ENCODE measurements at regions not wholly inside any gene's neighbourhood (a gene's known extent, or its start where the extent isn't known, plus 50 kb on each side); places are given as distances from the start of the nearest gene placed in this dataset.
"Not testable (repeated sequence)": the region's sequence is repeated elsewhere in the genome, so short reads cannot be mapped to it uniquely, and the experiment has no call there.

DNA sequence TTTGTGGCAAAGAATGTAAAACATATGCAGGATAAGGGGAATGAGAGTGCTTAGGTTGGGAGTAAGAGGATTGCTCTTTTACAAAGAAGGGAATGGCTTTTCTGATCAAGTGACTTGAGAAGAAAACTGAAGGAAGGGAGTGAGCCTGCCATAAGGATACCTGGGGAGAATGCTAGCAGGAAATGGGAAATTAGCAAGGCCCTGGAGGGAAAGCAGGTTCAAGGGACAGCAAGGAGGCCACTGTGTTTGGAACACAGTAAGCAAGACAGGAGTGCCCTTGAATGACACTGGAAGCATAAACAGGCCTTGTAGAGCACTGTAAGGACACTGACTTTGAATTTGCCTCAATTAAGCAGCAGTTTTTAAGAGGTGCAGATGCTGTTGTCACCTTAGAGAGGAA lies 1069.9 kb downstream of the DNAJB9 start:
- H3K27ac ChIP-seq: no peak overlapping the region
- TF ChIP-seq, protein P1, sequence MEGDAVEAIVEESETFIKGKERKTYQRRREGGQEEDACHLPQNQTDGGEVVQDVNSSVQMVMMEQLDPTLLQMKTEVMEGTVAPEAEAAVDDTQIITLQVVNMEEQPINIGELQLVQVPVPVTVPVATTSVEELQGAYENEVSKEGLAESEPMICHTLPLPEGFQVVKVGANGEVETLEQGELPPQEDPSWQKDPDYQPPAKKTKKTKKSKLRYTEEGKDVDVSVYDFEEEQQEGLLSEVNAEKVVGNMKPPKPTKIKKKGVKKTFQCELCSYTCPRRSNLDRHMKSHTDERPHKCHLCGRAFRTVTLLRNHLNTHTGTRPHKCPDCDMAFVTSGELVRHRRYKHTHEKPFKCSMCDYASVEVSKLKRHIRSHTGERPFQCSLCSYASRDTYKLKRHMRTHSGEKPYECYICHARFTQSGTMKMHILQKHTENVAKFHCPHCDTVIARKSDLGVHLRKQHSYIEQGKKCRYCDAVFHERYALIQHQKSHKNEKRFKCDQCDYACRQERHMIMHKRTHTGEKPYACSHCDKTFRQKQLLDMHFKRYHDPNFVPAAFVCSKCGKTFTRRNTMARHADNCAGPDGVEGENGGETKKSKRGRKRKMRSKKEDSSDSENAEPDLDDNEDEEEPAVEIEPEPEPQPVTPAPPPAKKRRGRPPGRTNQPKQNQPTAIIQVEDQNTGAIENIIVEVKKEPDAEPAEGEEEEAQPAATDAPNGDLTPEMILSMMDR (conservative IDR thresholded peaks at IDR 0.05): no peak

DNA sequence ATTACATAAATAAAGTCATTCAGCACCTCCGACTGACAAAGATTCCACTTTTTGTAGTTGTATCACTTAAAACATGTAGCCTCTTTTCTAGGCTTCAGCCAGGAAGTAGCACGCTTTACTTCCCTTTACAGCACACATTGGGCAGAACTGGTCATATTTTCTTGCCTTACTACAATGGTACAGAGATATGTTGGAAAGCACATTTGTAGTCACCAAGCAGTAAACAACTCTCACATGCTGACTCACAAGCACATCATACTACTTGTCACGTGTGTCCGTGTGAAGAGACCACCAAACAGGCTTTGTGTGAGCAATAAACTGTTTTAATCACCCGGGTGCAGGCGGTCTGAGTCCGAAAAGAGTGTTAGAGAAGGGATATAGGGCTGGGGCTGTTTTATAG lies 1071.8 kb downstream of the DNAJB9 start:
- TF ChIP-seq, protein P1 (conservative IDR thresholded peaks at IDR 0.05): no peak
- H3K27ac ChIP-seq: no peak overlapping the region

DNA sequence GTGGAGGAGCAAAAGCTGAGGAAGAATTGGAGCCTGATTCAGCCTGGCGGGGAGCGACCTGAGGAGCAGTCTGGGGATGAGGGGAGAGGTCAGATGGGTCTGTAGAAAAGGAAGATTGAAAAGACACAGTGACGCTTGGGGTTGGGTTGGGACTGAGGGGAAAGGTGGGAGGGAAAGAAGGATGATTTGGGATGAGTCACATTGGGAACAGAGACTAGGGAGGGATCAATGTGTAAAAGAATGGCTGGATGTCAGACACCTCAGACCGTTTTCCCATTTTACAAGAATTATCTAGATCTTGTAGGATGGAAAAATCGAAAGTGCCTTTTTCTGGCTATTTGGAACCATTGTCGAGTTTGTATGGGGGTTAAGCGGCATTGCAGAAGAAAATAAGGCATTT lies 1076.5 kb downstream of the DNAJB9 start:
- TF ChIP-seq, protein P1 (conservative IDR thresholded peaks at IDR 0.05): no peak
- no peak overlapping the region for H3K27ac ChIP-seq

DNA sequence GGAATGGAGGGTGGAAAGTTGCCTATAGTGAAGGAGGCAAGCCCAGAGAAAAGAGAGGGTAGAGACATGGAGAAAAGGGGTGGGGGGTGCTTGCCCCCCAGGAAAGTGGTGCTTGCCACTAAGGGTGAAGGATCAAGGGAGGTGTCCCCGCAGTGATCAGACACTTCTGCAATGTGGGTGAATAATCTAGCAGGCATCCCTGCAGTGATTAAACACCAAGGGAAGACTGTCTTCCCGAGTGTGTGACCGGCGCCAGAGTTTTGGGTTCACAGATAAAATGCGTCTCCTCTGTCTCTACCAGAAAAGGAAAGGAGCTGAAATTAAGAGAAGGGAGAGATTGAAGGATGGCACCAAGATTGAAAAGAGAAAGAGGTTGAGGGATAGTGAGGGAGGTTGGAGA lies 1076.9 kb downstream of the DNAJB9 start:
- H3K27ac ChIP-seq: not testable (repeated sequence)

DNA sequence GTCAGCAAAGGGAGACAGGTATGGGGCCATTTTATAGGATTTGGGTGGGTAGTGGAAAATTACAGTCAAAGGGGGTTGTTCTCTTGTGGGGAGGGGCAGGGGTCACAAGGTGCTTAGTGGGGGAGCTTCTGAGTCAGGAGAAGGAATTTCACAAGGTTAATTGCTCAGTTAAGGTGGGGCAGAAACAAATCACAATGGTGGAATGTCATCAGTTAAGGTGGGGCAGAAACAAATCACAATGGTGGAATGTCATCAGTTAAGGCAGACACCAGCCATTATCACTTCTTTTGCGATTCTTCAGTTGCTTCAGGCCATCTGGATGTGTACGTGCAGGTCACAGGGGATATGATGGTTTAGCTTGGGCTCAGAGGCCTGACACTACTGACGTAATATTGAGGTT lies 1077.6 kb downstream of the DNAJB9 start:
- not testable (repeated sequence) for H3K27ac ChIP-seq

DNA sequence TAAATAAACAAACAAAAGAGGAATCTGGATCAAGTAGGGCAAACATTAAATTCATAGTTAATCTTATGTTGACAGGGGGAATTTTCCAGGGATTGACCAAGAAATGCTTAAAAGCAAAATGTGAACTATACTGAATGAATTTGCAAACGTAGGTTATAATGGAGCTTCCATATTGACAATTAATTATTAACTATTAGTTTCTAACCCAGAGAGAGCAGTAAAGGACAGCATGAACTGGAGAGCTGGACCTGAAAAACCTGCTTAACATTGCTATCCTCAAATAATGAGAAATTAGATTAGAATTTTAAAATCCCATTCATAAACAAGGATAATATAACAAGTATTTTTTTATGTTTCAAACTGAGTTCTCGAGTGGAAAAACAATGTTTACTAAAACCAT lies 1089.6 kb downstream of the DNAJB9 start:
- TF ChIP-seq, protein P1 (conservative IDR thresholded peaks at IDR 0.05): no peak
- H3K27ac ChIP-seq: peak overlapping the region; percentile 66

DNA sequence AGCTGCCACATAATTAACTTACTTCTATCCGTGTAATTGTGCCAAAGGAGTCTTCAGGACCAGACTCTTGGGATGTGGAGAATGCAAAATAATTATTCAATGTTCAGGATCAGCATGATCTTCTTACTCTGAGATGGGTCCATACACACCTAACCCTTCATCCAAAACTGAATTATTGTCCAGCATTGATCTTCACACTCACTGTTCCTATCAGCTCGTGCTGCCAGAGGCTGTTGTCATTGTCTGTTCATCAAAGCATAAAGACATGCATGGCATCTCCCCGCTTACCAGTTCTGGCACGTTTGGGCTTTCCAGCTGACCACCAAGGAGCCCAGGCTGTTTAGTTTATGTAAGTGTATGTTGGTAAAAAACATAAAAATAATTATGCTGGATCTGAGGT lies 1090.7 kb downstream of the DNAJB9 start:
- peak overlapping the region; percentile 66 for H3K27ac ChIP-seq
- TF ChIP-seq, protein P1 (conservative IDR thresholded peaks at IDR 0.05): no peak

DNA sequence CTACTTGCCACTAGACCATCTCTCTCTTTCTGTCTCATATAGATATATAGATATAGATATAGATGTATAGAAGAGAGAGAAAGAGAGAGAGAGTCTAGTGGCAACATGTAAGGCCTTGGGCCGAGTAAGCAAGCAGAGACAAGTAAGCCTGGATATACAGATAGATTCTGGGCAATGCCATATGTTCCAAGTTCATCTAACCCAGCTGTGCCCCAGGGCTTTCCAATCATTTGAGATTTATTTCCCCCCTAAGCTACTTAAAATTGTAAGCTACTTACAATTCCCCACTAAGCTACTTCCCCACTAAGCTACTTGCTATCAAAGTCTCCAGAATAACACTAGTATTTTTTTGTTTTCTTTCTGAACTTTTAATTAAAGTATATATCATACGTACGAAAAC lies 1094.1 kb downstream of the DNAJB9 start:
- TF ChIP-seq, protein P1 (conservative IDR thresholded peaks at IDR 0.05): no peak
- no peak overlapping the region for H3K27ac ChIP-seq

DNA sequence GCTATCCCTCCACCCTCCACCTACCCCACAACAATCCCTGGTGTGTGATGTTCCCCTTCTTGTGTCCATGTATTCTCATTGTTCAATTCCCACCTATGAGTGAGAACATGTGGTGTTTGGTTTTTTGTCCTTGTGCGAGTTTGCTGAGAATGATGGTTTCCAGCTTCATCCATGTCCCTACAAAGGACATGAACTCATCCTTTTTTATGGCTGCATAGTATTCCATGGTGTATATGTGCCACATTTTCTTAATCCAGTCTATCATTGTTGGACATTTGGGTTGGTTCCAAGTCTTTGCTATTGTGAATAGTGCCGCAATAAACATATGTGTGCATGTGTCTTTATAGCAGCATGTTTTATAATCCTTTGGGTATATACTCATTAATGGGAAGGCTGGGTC lies 1117.6 kb downstream of the DNAJB9 start:
- not testable (repeated sequence) for H3K27ac ChIP-seq

DNA sequence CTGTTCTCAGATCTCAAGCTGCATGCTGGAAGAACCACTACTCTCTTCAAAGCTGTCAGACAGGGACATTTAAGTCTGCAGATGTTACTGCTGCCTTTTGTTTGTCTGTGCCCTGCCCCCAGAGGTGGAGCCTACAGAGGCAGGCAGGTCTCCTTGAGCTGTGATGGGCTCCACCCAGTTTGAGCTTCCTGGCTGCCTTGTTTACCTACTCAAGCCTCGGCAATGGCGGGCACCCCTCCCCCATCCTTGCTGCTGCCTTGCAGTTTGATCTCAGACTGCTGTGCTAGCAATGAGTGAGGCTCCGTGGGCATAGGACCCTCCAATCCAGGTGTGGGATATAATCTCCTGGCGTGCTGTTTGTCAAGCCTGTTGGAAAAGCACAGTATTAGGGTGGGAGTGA lies 1122.9 kb downstream of the DNAJB9 start:
- H3K27ac ChIP-seq: not testable (repeated sequence)

Measured in VCaP (cell line).